GM19397 (cell line): ENCODE measurements at regions not wholly inside any gene's neighbourhood (a gene's known extent, or its start where the extent isn't known, plus 50 kb on each side); places are given as distances from the start of the nearest gene placed in this dataset.
A peak's percentile ranks its signal among the peaks of the same experiment; 100 is the strongest.
"Not testable (repeated sequence)": the region's sequence is repeated elsewhere in the genome, so short reads cannot be mapped to it uniquely, and the experiment has no call there.

Source experiments
- ATAC-seq: cut with Tn5 transposase; IDR thresholded peaks from one replicate; pipeline ENCODE4 v1.9.1; 2021; ENCODE audit warnings: mild to moderate bottlenecking, moderate library complexity; ENCODE audit not compliant: unreplicated experiment

GRCh38 chr17:15802917-15803316 lies 70.8 kb downstream of the TBC1D26 start:
- not testable (repeated sequence) for ATAC-seq

DNA sequence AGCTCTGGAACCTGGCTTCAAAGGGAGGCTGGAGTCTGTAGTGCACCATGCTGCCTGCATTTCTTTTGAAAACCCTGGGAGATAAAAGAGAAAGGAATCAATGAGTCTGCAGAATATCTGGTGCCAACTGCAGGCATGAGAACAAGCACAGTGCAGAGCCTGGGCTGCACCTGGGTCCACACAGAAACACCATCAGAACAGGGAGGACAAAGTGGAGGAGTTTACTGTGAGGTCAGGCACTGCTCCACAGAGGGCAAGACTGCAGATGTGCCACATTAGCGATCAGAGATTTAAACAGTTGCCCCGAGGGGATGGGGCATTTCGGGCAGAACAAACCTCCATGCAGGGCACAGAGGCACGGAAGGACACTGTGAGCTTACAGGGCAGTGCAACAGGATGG lies 74.7 kb downstream of the TBC1D26 start:
- ATAC-seq, result not testable (repeated sequence)

DNA sequence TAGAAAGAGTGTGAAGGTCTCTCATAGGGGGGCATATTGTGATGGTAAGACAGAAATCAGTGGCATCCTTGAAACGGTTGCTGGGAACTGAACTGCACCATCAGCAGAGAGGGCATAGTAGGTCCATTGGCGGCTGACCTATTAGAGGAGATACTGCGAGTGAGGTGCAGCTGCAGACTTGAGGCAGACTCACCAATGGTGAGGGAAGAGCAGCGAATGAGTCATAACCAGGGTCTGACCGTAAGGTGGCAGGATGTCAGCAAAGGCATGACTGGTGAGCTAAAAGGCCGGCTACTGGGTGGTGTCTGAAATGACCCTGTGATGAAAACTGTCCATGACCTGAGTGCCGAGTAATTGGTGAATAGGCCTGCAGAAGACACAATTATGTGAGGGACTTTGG lies 81.3 kb downstream of the TBC1D26 start:
- not testable (repeated sequence) for ATAC-seq

GRCh38 chr17:15814003-15814402 lies 81.9 kb downstream of the TBC1D26 start:
- ATAC-seq, result not testable (repeated sequence)

DNA sequence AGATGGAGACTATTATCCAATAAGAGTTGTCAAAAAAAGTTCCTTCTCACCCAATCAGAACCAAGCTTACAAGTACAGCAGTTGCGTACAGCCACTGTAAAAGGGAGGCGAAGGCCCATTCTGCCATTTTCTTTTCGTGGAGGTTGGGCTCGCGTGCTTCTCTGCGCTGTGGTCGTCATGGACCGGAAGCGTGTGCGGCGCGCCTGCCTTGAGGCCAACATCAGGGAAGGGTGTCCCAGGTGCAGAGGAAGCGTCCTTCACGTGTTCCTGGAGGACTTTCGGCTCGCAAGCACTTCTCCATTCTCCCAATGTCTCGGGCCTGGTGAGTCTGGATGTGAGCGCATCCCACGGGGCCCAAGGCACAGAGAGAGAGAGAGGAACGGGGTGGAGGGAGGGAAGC lies 85.8 kb downstream of the TBC1D26 start:
- not testable (repeated sequence) for ATAC-seq

DNA sequence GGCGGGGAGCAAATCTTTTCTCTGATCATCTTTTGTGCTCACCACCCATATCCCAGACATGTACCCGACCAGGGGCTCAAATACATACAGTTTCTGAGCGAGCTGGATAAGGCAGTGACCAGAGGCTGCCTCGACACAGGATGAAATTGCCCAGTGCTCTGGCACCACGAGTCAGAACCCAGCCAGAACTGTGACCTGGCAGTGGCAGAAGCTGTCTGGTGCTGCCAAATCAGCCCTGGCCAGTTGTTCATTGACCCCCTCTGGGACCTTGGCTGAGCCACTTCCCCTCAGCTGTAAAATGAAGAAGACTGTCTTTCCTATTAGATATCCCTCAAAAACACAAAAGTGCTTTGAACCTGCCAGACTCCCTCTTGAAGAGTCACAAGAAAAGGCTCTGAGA lies 90.2 kb downstream of the TBC1D26 start:
- not testable (repeated sequence) for ATAC-seq

DNA sequence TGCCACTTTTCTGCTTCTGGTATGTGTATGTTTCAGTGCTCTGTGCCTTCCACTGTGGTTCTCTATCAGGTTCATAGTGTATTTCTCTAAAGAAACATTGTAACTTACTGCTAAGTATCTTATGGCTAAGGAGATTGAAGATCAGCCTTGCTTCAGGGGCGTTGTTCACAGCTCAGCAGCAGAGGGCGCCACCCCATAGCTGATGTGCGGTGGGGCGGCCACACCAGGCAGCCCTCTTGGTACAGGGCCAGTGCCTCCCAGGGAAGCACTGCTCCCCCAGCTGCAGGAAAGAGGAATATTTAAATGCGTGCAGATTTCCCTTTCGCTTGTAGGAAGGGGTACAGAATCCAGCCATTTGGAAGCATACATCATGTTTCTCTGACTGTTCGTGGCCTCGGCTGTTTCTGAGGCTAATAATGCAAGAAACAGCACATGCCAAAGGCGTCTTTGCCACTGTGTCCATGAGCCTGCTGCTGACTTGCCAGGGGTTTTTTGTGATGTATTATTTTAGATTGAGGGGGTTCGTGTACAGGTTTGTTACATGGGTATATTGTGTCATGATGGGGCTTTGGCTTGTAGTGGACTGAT lies 96.7 kb downstream of the TBC1D26 start:
- peak; percentile 54 for ATAC-seq

DNA sequence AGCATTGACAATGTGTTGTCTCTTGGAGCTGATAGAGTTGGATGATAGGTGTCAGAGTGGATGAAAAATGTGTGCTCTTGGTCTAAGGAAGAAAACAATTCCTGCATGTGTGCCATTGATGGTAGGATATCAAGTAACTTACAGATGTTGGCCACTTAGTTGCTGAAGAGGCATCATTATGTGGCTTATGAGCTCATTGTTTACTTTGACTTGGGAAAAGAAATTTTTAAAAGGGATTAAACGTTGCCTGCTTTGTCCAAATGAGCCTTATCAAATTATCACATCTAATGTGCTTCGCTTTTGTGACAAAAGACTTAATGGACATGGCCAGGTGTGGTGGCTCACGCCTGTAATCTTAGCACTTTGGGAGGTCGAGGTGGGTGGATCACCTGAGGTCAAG lies 98.1 kb downstream of the TBC1D26 start:
- ATAC-seq, result not testable (repeated sequence)

- ATAC-seq, result peak; percentile 79
Observed at GRCh38 chr17:15831182-15831581, 99.1 kb downstream of the TBC1D26 start.

DNA sequence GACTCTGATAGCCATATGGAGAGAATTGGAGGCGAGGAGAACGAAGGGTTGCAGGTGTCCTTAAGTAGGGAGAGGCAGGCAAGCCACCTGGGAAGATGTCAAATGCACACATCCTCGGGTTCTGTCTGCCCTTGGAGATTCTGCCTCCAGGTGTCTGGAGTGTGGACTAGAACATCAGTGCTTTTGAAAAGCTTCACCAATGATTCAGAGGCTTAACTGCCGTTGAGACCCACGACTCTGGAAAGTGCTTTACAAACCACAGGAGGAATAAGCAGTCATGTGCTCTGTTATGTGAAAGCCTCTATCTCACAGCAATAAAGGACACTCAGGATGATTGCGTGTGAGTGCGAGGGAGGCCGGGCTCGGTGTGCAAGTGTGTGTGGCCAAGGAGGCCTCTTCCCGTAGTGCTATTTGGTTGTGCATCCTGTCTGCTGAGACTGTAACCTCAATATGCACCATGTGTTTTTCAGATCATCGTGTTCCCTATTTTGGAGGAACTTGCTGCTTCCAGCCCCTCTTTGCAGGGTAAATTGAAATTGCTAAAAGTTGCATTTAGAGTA lies 100.9 kb downstream of the TBC1D26 start:
- ATAC-seq, result not testable (repeated sequence)

DNA sequence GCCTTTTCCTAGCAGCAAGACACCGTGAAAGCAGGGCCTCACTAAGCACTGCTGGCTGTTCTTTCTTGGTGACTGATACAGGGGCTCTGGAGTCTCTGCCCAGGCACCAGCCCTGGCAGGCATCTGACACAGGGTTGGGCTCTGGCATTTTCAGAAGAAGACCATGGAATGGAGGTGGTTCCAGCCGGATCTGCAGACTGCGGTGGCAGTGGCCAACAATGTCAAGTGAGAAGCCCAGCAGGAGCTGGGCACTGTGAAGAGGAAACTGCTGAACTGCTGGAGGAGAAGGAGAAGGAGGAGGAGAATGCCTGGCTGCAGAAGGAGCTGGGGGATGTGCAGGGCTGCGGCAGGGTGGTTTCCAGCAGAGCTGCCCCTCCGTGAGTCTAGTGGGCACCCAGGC lies 101.8 kb downstream of the TBC1D26 start:
- ATAC-seq, result not testable (repeated sequence)

- not testable (repeated sequence) for ATAC-seq
Observed at GRCh38 chr17:15835481-15835880, 103.4 kb downstream of the TBC1D26 start.

DNA sequence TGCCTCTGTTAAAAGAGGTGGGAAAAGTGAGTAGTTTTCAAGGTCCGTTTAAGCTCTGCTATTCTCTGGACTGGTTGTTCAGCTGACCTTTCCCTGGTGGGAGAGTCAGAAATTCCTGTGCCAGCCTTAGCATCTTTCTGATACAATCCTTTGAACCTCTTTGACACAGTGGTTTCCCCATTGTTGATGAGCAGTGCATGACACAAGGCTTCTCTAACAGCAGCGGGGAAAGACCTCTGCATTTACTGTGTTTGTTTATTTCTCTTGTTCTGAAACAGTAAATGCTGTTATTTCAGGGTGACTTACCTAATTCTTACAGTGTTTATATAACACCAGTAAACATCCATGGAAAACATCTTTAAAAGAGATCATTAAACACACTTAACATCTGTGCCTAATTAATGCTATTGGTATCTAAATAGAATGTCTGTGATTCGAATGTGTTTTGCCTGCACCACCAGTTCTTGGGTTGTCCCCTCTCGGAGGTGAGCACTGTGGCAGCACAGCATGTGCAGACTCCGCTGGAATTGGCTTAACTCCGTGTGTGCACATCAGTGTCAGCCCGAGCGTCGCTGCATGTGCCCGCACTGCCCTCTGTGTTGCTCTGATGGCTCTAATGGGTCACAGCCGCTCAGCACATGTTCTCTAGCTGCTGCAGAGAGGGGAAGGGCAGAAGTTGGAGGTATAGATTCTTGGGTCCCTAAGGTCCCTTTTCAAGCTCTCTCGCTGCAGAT lies 104.3 kb downstream of the TBC1D26 start:
- not testable (repeated sequence) for ATAC-seq

GRCh38 chr17:15836991-15837390 lies 104.9 kb downstream of the TBC1D26 start:
- ATAC-seq, result not testable (repeated sequence)

GRCh38 chr17:15847447-15848229 lies 97.3 kb upstream of the ADORA2B start:
- not testable (repeated sequence) for ATAC-seq

DNA sequence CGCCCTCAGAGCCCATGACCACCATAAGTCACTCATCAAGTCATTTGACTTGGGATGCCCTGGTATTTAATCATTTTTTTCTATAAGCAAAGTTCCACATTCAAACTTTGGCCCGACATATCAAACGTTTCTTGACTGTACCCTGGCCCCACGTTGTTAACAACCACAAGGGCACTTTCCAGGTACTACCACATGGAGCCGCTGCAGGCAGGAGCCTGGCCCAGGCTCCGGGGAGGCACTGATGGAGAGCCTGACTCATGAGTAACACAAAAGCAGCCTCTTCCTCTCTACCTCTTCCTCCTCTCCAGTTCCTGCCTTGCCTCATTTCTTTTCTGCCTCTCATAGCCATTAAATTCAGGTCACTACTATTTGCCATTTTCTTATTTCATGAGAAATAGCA lies 95.9 kb upstream of the ADORA2B start:
- ATAC-seq, result not testable (repeated sequence)

- not testable (repeated sequence) for ATAC-seq
Observed at GRCh38 chr17:15850071-15850470, 94.9 kb upstream of the ADORA2B start.

DNA sequence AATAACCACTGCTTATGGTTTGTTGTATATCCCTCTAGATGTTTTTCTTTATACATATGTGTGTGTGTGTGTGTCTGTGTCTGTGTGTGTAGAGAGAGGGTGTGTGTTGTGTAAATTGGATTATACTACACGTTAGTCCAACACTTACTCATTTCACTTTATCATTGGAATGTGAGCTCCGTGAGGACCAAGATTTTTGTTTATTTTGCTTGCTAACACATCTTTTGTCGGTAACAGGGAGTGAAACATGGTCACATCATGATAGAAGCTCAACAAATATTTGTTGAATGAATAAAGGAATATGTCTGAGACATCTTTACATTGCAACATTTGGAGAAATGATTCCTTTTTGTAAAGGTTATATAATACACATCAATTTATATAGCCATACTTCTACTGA lies 94.2 kb upstream of the ADORA2B start:
- not testable (repeated sequence) for ATAC-seq

DNA sequence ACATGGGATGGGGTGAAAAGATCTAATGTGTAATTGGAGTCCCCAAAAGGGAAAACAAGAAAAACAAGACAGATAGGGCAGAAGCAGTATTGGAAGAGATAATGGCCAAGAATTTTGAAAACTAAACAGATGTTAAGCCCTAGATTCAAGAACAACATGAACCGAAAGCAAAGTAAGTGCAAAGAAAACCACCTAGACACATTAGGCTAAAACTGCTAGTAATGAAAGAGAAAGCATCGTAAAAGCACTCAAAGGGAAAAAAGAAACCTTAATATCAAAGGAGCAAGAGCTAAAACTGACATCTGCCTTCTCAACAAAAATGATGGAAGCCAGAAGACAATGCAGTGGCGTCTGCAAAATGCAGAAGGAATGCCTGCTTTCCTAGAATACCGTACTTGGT lies 92.1 kb upstream of the ADORA2B start:
- ATAC-seq, result not testable (repeated sequence)

DNA sequence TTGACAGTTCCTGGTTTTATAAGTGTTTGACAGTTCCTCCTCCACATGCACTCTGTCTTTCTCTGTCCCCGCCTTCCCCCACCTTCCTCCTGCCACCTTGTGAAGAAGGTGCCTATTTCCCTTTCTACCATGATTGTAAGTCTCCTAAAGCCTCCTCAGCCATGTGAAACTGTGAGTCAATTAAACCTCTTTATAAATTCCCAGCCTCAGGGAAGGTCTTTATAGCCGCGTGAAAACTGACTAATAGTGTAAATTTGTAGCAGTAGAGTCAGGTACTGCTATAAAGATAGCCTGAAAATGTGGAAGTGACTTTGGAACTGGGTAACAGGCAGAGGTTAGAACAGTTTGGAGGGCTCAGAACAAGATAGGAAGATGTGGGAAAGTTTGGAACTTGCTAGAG lies 88.7 kb upstream of the ADORA2B start:
- not testable (repeated sequence) for ATAC-seq

GRCh38 chr17:15856745-15857144 lies 88.2 kb upstream of the ADORA2B start:
- ATAC-seq, result not testable (repeated sequence)
